Amniotic epithelial cell (primary cell): ENCODE measurements at regions not wholly inside any gene's neighbourhood (a gene's known extent, or its start where the extent isn't known, plus 50 kb on each side); places are given as distances from the start of the nearest gene placed in this dataset.
"Not testable (repeated sequence)": the region's sequence is repeated elsewhere in the genome, so short reads cannot be mapped to it uniquely, and the experiment has no call there.

Experiments used
- DNase-seq: peaks from one replicate; pipeline ENCODE4 v3.0.0-alpha.2; 2010; ENCODE audit warnings: low read depth

DNA sequence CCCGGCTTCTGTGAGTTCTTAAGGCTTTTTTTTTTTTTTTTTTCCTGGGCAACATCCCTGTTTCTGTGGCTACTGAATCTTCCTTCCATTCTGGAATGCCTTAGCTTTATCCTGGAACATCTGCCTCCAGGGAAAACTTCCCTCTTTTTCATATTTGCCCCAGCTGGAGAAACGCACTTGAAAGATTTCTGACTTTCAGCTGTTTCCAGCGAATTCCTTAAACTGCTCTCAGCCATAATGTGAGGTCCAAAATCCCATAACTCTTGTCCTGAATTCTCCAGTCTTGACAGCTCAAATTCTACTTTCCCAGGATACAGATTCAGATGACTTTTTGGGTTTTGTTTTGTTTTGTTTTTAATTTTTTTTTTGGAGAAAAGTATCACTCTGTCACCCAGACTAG, 263.6 kb upstream of the AUTS2 start:
- DNase-seq: no peak

DNA sequence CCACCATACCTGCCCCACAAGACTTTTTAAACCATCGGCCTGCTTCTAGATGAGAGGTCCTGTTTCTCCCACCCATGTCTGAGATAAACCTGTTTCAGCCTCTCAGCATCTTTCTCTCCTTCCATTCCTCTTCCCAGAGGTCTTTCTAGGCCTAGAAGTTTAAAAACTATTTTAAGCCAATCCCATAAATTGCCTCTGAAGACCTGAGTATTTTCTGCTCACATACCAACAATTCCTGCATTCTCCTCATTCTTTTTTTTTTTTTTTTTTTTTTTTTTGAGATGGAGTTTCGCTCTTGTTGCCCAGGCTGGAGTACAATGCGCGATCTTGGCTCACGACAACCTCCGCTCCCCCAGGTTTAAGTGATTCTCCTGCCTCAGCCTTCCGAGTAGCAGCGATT, 262.9 kb upstream of the AUTS2 start:
- no peak for DNase-seq

DNA sequence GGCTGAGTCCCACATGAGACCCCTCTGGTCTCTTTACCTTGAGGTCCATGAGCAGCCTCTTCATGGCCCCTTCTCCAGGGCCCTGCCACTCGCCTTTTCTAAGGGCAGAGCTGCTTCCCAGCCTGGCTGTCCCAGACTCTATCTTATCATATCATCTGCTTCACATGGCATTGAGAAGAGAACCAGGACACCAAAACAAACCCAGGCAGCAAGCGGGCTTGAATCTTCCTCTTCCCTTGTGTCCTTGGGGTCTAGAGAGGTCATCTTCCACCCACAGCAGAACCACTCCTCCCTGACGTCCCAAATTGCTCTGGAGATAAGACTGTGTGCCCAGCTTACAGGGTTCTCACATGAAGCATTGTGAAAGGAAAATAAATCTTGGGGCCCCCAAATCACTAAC, 261.3 kb upstream of the AUTS2 start:
- no peak for DNase-seq

DNA sequence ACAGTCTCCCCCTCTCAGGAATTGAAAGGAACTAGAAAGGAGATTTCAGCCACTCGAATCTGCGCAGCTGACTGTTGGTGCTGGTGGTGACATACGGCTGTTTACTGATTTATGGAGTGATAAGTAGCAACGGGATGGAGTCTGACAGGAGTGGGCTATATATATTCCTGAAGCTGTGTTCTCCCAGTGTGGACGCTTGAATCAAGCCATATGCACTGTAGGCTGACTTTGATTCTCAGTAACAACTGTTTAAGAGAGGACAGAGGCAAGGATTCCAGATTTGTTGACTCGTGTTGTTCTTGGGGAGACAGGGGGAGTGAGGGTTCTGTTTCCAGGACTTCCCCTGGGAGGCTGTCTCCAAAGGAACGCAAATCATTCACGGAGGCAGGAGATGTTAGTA, 260.1 kb upstream of the AUTS2 start:
- no peak for DNase-seq

DNA sequence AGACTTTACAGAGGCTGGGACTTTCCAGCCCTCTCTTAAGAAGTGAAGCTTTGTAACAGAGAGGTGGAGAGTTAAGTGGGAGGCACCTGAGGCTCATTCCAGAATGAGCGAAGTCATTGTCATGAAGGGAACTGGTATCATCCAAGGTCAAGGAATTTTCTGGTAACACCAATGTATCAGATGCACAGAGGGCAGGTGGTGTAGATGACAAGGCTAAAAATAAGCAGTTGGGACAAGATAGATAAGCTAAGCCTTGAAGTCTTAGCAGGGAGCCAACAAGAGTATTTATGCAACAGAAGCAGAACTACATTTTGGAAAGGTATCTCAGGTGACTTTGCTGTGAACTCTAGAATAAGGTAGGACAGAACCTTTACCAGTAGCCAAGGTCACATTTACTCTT, 257.0 kb upstream of the AUTS2 start:
- no peak for DNase-seq

DNA sequence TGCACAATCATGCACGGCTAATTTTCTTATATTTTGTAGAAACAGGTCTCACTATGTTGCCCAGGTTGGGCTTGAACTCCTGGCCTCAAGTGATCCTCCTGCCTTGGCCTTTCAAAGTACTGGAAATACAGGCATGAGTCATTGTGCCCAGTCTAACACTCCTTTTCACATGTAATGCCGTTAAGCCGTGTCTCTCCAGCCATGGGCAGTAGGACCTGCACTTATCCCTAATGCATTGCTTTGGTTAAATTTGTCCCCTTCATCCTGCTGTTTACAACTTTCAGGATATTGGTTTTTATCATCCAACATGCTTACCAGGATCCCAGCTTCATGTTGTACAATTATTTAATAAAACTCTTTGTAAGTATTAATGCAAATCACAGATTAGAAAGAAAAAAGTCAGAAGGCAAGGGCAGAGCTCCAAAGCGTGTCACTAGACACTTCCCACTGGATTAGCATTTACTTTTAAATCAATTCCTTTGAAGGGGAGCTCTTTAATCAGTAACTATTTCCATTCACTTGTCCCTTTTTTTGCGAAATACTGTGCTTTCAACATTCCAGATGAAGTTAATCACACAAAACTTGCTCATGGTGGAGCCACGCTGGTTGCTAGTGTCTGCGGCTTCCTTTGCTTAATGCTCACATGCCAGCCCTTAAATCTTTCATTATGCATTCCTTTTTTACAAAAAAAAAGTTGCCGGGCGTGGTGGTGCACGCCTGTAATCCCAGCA, 256.0 kb upstream of the AUTS2 start:
- no peak for DNase-seq

DNA sequence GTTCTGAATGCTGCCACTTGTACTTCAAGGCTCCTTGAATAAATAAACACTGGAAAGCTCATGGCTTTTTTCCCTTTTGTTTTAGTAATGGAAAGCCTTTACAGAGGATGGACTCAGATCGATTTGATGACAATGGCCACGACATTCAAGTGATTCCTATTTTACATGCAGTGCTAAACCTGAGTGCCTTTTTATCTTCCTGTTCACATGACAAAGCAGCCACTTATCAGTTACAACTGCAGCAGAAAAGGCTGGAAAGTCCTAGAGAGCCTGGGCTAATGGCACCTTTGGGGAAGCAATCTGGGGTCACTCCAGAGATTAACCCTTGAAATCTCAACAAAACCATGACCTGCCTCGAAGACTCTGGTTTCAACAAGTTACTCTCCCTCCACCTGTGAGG, 249.0 kb upstream of the AUTS2 start:
- no peak for DNase-seq

DNA sequence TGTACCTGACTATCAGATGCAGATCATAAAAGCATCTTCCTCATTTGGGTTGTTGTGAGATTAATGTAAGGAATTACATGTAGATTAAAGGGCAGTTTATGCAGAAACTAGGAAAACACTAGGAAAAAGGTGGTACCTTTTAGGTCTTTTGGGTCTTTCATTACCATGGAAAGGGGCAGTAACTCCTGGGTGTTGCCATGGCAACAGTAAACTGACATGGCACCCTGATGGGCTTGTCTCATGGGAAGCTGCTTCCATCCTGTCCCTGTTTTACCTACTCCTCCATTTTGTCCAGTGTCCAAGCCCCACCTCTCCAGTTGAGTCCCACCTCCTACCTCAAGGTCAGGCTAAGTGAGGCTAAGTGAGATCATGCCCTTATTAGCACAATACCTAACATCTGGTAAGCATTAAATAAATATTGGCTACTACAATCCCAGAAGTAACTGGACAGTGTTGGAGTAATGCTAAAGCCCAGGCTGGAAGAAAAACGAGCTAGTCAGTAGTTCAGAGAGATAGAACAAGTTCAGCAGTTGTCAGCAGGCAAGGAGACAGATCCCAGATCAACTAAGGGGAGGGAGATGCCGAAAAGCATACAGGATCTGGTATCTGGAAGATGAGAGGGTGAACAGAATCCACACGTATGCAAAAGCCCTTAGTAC, 240.0 kb upstream of the AUTS2 start:
- DNase-seq: no peak

DNA sequence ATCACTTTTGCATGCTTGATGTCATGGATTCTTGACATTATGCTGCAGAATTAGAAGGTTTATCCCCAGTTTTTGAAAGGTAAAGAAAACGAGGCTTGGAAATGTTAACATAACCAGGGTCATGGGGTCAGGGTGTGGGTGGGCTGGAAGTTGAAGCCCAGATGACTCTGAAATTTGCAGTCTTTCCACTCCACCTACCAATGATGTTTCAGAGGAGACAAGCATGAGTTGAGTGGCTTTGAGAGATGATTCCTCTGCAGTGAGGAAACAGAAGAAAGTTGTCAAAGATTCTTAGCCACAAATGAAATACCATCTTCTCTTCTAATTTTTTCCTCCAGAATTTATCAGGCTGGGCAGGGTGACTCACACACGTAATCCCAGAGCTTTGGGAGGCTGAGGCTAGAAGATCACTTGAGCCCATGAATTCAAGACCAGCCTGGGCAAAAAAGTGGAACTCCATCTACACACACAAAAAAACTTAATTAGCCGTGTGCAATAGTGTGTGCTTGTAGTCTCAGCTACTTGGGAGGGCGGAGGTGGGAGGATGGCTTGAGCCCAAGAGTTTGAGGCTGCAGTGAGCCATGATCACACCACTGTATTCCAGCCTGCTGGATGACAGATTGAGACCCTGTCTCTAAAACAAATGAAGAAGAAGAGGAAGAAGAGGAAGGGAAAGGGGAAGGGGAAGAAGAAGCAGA, 239.1 kb upstream of the AUTS2 start:
- DNase-seq: no peak

DNA sequence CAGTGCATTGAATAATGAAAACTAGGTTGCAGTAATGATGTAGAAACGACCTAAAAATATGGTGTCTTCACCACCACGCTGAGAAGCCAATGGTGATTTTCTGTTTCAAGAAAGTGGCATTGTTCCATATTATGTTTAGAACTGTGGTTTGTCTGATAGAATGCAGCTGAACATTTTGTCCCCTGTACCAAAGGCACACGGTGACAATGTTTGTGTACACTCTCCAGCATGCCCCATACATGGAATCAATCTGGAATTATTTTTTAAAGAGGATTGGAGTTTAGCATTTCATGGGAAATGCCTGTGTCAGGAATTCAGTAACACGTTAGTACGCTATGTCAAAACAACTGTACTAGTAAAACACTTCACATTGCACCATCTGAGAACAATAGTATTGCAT, 237.4 kb upstream of the AUTS2 start:
- DNase-seq: no peak

DNA sequence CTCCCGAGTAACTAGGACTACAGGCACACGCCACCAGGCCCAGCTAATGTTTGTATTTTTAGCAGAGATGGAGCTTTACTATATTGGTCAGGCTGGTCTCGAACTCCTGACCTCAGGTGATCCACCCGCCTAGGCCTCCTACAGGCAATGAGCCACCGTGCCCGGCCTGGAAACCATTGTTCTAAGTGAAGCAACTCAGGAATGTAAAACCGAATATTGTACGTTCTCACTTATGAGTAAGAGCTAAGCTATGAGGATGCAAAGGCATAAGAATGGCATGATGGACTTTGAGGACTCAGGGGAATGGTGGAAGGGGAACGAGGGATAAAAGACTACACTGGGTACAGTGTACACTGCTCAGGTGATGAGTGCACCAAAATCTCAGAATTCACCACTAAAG, 235.1 kb upstream of the AUTS2 start:
- no peak for DNase-seq

DNA sequence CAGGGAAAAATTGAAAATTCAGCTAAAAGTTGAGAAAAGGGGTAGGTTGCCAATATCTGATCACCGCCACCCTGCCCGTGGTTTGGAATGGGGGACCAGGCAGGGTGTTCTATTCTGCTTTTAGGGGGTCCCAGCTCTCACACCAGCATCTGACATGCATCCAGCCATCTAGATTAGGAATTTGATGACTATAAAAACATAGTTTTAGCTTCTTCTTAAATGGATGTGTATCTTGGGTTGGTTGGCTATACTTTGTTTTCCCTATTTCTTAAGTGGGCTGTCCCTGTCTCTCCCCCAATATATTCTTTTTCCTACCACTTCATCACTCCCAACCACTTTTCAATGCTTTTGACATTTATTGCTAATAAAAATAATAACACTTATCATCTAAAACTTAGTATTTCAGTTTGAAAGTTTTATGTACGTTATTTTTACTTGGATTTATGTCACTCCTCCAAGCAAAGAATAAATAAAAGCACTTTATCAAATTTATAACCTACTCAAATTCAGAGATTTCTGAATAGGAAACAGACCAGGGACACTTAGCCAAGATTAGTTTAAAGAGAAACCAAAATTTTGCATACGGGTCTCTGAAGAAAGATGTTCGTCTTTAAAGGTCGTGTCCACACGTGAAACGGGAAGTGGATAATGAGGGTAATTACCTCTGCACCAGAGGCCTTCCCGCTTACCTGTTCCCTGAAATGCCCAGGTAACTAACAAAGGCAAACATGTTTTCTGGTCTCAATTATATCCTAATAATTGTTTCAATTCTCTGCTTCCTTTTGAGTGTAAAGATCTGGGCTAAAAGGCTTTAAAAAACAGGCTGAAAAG, 233.2 kb upstream of the AUTS2 start:
- no peak for DNase-seq

DNA sequence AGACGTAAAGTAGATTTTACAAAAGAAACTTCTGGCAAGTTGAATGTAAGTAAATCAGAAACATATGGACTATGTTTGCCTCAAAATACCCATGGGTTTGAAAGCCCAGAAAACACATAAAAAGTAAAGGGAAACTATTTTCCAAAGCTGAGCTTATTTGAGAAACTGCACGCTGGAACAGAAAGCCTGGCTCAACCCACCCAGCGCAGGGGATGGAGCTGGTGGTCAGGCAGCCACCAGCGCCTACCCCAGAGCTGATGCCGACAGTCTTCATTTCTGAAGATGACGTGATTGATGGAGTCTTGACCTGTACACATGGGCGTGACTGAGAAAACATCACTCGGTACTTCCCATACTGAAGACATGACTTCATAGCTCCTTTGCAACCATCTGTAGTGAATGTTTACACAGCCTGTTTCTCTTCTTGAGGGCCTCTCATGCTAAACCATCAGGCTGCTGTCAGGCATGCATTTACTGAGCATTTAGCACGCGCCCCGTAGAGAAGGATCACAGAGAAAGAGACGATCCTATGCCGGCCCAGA, 232.6 kb upstream of the AUTS2 start:
- DNase-seq: no peak

DNA sequence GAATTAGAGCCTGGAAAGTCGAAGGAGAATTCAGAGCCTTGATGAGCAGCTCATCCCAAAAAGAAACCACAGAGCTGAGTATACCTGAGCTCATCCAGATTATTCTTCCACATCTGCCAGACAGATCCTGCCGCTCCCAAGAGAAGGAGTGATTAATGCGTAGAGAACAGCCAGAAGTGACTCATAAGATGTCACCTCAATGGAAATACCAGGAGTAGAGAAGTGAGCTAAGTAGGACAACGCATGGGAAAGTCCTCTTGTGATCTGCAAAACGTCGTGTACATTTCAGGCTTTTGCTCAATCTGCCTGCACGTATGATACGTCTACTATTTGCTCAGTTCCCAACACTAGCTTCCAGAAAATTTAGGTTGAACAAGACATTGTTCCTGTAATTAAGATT, 230.5 kb upstream of the AUTS2 start:
- DNase-seq: no peak

DNA sequence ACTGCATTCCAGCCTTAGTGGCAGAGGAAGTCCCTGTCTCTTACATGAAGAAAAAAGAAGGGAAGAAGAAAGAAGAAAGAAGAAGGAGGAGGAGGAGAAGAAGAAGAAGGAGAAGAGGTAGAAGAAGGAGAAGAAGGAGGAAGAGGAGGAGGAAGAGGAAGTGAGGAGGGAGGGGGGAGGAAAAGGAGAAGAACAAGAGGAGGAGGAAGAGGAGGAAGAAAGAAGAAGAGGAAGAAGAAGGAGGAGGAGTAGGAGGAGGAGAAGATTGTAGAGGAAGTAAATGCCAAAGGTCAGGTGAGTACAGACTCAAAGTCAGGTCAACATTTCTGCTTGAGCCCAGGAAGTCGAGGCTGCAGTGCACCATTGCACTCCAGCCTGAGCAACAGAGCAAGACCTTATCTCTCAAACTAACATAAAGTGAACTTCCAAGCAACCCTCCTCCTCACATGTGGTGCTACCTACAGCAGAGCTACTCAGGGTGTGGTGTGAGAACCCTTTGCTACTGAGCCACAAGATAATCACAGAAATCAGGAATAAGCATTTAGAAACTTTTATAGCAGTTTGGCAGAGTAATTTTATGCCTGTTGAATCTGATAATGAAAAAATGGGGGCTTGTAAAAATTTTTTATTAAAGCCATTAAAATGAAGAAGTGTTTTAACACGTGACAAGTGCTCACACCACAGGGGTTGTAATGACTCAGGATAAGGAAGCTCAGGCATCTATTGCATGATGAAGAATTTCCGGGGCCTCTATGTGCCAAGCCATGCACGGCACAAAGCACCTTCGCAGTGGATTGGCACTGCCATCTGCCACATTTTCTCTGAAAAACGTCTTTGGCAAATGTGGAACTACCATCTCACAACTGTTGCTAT, 224.9 kb upstream of the AUTS2 start:
- DNase-seq: no peak

DNA sequence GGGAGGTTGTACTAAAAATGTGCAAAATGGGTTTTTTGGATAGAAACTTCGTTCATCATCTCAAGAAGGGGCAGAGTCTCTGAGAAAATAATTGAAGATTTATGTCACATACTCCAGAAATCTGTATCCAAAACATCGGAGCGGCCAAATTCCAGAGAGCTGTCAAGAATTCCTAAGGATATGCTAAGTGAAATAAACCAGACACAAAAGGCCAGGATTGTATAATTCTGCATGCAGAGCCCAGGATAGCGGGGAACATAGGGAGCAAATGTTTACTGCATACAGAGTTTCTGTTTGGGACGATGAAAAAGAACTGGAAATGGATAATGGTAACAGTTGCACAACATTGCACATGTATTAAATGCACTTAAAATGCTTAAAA, 224.2 kb upstream of the AUTS2 start:
- DNase-seq: no peak

DNA sequence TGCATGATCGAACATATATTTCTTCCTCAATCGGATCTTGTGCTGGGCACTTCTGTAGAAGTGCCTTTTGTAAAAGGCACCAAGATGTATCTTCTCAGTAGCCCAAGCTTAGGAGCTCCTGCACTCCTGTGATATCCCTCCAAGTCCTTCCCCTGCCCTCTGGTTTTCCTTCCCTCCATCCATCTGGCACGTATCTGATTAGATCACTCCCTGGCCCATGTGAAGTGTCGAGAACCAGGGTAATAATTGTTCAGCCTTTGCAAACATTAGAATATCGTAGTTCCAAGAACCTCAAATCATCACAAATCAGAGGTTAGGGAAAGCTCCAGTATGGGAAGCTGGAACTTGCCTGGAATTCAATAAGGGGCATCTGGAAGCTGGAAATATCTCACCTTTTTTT, 221.1 kb upstream of the AUTS2 start:
- DNase-seq: no peak

DNA sequence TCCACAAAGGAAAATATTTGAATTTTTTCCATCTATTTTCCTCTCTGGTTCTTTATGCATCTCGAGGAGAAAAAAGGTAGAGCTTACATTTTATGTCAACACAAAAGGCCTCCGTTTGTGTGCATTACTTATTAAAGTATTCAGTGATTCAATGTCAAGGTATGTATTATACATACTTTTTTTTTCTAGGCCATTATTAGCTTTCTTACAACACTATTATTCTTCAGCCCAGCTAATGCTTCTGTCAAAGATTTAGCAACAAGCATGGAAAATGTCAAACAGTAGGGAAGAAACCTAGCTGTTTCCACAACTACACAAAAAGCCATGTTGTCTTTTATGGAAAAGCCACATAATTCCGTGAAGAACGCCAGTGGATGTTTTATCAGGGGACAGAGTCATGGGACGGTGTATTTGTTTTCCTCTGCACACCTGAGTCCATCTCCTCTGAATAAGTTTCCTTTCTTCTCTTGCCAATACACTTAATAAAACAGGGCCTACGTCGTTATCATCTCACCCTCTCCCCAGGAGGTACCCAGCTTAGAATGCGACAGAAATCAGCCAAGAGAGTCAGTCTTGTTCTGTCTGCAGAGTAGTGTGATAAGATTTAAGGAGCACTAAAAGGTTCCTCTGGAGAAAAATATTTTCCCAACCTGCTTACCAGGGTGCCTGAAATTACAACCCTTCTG, 209.7 kb upstream of the AUTS2 start:
- DNase-seq: no peak

DNA sequence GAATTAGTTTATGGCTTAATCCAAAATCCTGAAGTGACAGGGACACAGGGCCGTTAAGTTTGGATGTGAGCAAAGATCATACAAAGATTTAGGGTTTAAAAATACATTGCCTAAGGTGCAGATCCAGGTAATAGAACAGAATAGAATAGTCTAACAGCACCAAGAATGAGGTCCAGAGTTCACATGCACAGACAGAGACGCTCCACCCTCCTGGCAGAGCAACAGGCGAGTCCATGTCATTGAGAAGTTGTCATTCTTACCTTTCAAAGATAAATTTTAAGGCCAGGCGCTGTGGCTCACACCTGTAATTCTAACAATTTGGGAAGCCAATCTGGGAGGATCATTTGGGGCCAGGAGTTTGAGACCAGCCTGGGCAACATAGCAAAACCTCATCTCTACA, 209.1 kb upstream of the AUTS2 start:
- DNase-seq: no peak

DNA sequence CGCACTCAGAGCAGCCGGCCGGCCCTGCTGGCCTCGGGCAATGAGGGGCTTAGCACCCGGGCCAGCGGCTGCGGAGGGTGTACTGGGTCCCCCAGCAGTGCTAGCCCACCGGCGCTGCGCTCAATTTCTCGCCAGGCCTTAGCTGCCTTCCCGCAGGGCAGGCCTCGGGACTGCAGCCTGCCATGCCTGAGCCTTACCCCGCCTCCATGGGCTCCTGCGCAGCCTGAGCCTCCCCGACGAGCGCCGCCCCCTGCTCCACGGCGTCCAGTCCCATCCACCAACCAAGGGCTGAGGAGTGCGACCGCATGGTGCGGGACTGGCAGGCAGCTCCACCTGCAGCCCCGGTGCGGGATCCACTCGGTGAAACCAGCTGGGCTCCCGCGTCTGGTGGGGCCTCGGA, 204.4 kb upstream of the AUTS2 start:
- DNase-seq: not testable (repeated sequence)
